GM12865 (cell line): ENCODE measurements at regions not wholly inside any gene's neighbourhood (a gene's known extent, or its start where the extent isn't known, plus 50 kb on each side); places are given as distances from the start of the nearest gene placed in this dataset.
"Not testable (repeated sequence)": the region's sequence is repeated elsewhere in the genome, so short reads cannot be mapped to it uniquely, and the experiment has no call there.

ENCODE experiments used
- DNase-seq: peaks from one replicate; pipeline ENCODE4 v3.0.0; 2010; ENCODE audit warnings: low read depth
- H3K4me3 ChIP-seq: 2 replicates; pipeline ENCODE4 v1.5.1; 2011; ENCODE audit warnings: mild to moderate bottlenecking, low read depth, low read length, control low read depth
- CTCF ChIP-seq: IDR thresholded peaks from 2 replicates; pipeline ENCODE4 v1.5.1; 2011; ENCODE audit warnings: low read length, control low read depth, low read depth, inconsistent platforms; ENCODE audit not compliant: insufficient read depth; ENCODE audit errors: missing control alignments

- H3K4me3 ChIP-seq, DNase-seq: not testable (repeated sequence)
Observed at GRCh38 chrX:67213686-67214085, 330.1 kb upstream of the AR start.

- no peak for DNase-seq
- no peak overlapping the region for H3K4me3 ChIP-seq
- TF ChIP-seq CTCF = no peak
Observed at GRCh38 chrX:67207912-67208311, 335.9 kb upstream of the AR start.

- TF ChIP-seq CTCF = no peak
- H3K4me3 ChIP-seq = no peak overlapping the region
- DNase-seq = no peak
Observed at GRCh38 chrX:67159437-67159836, 384.4 kb upstream of the AR start.

- no peak for DNase-seq
- no peak overlapping the region for H3K4me3 ChIP-seq
- no peak for TF ChIP-seq CTCF
Observed at GRCh38 chrX:67114635-67115034, 429.2 kb upstream of the AR start.

- H3K4me3 ChIP-seq = no peak overlapping the region
- DNase-seq = no peak
- TF ChIP-seq CTCF = no peak
Observed at GRCh38 chrX:67105758-67106116, 438.1 kb upstream of the AR start.

- no peak for DNase-seq
- no peak overlapping the region for H3K4me3 ChIP-seq
- no peak for TF ChIP-seq CTCF
Observed at GRCh38 chrX:67104982-67105757, 438.7 kb upstream of the AR start.

GRCh38 chrX:67100031-67100884 lies 443.6 kb upstream of the AR start:
- no peak for DNase-seq
- H3K4me3 ChIP-seq = no peak overlapping the region
- no peak for TF ChIP-seq CTCF
